ENCODE measurements at regions not wholly inside any gene's neighbourhood (a gene's known extent, or its start where the extent isn't known, plus 50 kb on each side); places are given as distances from the start of the nearest gene placed in this dataset.

- H3K27ac ChIP-seq (ENCODE audit: low read depth, low read length): no peak overlapping the region
- no peaks in the 10 kb centered on the region for H3K79me2 ChIP-seq (ENCODE audit: control insufficient read depth, low read length)
- H3K27me3 ChIP-seq (ENCODE audit: control insufficient read depth, low read length): no peaks in the 10 kb centered on the region
- no peaks in the 10 kb centered on the region for H3K4me1 ChIP-seq (ENCODE audit: control insufficient read depth, low read length)
- no peak overlapping the region for H3K4me3 ChIP-seq (ENCODE audit: low read length)
- H3F3A ChIP-seq (ENCODE audit: control insufficient read depth, insufficient read depth): no peaks in the 10 kb centered on the region
- H3K36me3 ChIP-seq (ENCODE audit: control insufficient read depth, low read length): no peaks in the 10 kb centered on the region
- H3K4me2 ChIP-seq (ENCODE audit: low read length): no peak overlapping the region
- no peaks in the 10 kb centered on the region for H3K9me2 ChIP-seq (replicated peaks; ENCODE audit: control insufficient read depth, low read length)
- H4K20me1 ChIP-seq (ENCODE audit: control insufficient read depth, insufficient read depth, low read depth, low read length): no peaks in the 10 kb centered on the region
- no peaks in the 10 kb centered on the region; the same call in 1 of the 2 replicates for H3K9me3 ChIP-seq (ENCODE audit: control insufficient read depth, insufficient read depth, low read length)
- TF ChIP-seq CTCF (IDR thresholded peaks at IDR 0.05; ENCODE audit: low read depth, low read length, poor library complexity, severe bottlenecking) (no peak), EZH2phosphoT487 (IDR thresholded peaks at IDR 0.05; ENCODE audit: borderline replicate concordance, low read length) (no peak)
Measured at GRCh38 chr10:54854843-54855242, 53.8 kb upstream of the PCDH15 start.

GRCh38 chr10:54854389-54854788, 53.4 kb upstream of the PCDH15 start:
- no peak for TF ChIP-seq EZH2phosphoT487 (IDR thresholded peaks at IDR 0.05; ENCODE audit: borderline replicate concordance, low read length)
- TF ChIP-seq CTCF (IDR thresholded peaks at IDR 0.05; ENCODE audit: low read depth, low read length, poor library complexity, severe bottlenecking): no peak
- Histone ChIP-seq H3K4me1 (ENCODE audit: control insufficient read depth, low read length) (no peaks in the 10 kb centered on the region), H3K9me3 (ENCODE audit: control insufficient read depth, insufficient read depth, low read length) (no peaks in the 10 kb centered on the region; the same call in 1 of the 2 replicates), H3K36me3 (ENCODE audit: control insufficient read depth, low read length) (no peaks in the 10 kb centered on the region), H3K27ac (ENCODE audit: low read depth, low read length) (no peak overlapping the region), H3K9me2 (replicated peaks; ENCODE audit: control insufficient read depth, low read length) (no peaks in the 10 kb centered on the region), H3K79me2 (ENCODE audit: control insufficient read depth, low read length) (no peaks in the 10 kb centered on the region), H3K4me3 (ENCODE audit: low read length) (no peak overlapping the region), H3K4me2 (ENCODE audit: low read length) (no peak overlapping the region), H4K20me1 (ENCODE audit: control insufficient read depth, insufficient read depth, low read depth, low read length) (no peaks in the 10 kb centered on the region), H3K27me3 (ENCODE audit: control insufficient read depth, low read length) (no peaks in the 10 kb centered on the region), H3F3A (ENCODE audit: control insufficient read depth, insufficient read depth) (no peaks in the 10 kb centered on the region)

GRCh38 chr10:54853883-54854282, 52.9 kb upstream of the PCDH15 start:
- no peak overlapping the region for H3K27ac ChIP-seq (ENCODE audit: low read depth, low read length)
- H3K9me2 ChIP-seq (replicated peaks; ENCODE audit: control insufficient read depth, low read length): no peaks in the 10 kb centered on the region
- H3K27me3 ChIP-seq (ENCODE audit: control insufficient read depth, low read length): no peaks in the 10 kb centered on the region
- H3K79me2 ChIP-seq (ENCODE audit: control insufficient read depth, low read length): no peaks in the 10 kb centered on the region
- no peaks in the 10 kb centered on the region; the same call in 1 of the 2 replicates for H3K9me3 ChIP-seq (ENCODE audit: control insufficient read depth, insufficient read depth, low read length)
- TF ChIP-seq CTCF (IDR thresholded peaks at IDR 0.05; ENCODE audit: low read depth, low read length, poor library complexity, severe bottlenecking) (no peak), EZH2phosphoT487 (IDR thresholded peaks at IDR 0.05; ENCODE audit: borderline replicate concordance, low read length) (no peak)
- no peaks in the 10 kb centered on the region for H3K4me1 ChIP-seq (ENCODE audit: control insufficient read depth, low read length)
- no peak overlapping the region for H3K4me2 ChIP-seq (ENCODE audit: low read length)
- no peaks in the 10 kb centered on the region for H3K36me3 ChIP-seq (ENCODE audit: control insufficient read depth, low read length)
- no peaks in the 10 kb centered on the region for H3F3A ChIP-seq (ENCODE audit: control insufficient read depth, insufficient read depth)
- no peak overlapping the region for H3K4me3 ChIP-seq (ENCODE audit: low read length)
- no peaks in the 10 kb centered on the region for H4K20me1 ChIP-seq (ENCODE audit: control insufficient read depth, insufficient read depth, low read depth, low read length)

All from DOHH2 (cell line).